Upper lobe of right lung (tissue), 1 donor: ENCODE measurements at regions not wholly inside any gene's neighbourhood (a gene's known extent, or its start where the extent isn't known, plus 50 kb on each side); places are given as distances from the start of the nearest gene placed in this dataset.

ENCODE experiments used
- ATAC-seq: fragments of 200-7000 bp; cut with Tn5 transposase; one replicate; pipeline ENCODE4 v1.9.1; 2020; ENCODE audit warnings: mild to moderate bottlenecking, moderate library complexity
- DNase-seq: peaks from one replicate; pipeline ENCODE4 v3.0.0-alpha.2; 2020
- H3K27ac ChIP-seq: fragments of 200-600 bp; one replicate; pipeline ENCODE4 v1.8.0; 2022
- H3K27me3 ChIP-seq: fragments of 200-600 bp; one replicate; pipeline ENCODE4 v1.8.0; 2022; ENCODE audit warnings: mild to moderate bottlenecking
- H3K36me3 ChIP-seq: fragments of 200-600 bp; one replicate; pipeline ENCODE4 v1.8.0; 2022
- H3K4me1 ChIP-seq: fragments of 200-600 bp; one replicate; pipeline ENCODE4 v1.8.0; 2022
- H3K4me3 ChIP-seq: fragments of 200-600 bp; one replicate; pipeline ENCODE4 v1.8.0; 2022; ENCODE audit warnings: mild to moderate bottlenecking
- H3K9me3 ChIP-seq: fragments of 200-600 bp; one replicate; pipeline ENCODE4 v1.8.0; 2022
- CTCF ChIP-seq: fragments of 200-600 bp; IDR thresholded peaks from one replicate; pipeline ENCODE4 v1.8.0; 2022; ENCODE audit warnings: antibody characterized with exemption
- intact Hi-C: fragments of 100-400 bp; cut with DNase I; formaldehyde crosslinking; loops from one replicate; pipeline ENCODE4 v1.11.0; 2022
- donor health status: DM: no; HTN: yes; CAD: no; lungs with severe emphysema.

GRCh38 chr11:119891055-119891768, 162.2 kb upstream of the NECTIN1 start:
- Histone ChIP-seq H3K27me3 (peaks cover 18% of the 10 kb centered on the region), H3K9me3 (no peaks in the 10 kb centered on the region), H3K4me1 (no peaks in the 10 kb centered on the region), H3K27ac (no peak overlapping the region), H3K36me3 (no peaks in the 10 kb centered on the region), H3K4me3 (no peak overlapping the region)
- DNase-seq (no peak), ATAC-seq (no peak)
- TF ChIP-seq CTCF: no peak
- intact Hi-C loops: no loop called here

GRCh38 chr11:119890466-119890865, 161.5 kb upstream of the NECTIN1 start:
- peaks cover 18% of the 10 kb centered on the region for H3K27me3 ChIP-seq
- no peaks in the 10 kb centered on the region for H3K36me3 ChIP-seq
- intact Hi-C loops: no loop called here
- H3K9me3 ChIP-seq: no peaks in the 10 kb centered on the region
- peak; percentile 30 for DNase-seq
- H3K4me3 ChIP-seq: no peak overlapping the region
- TF ChIP-seq CTCF: no peak
- H3K4me1 ChIP-seq: no peaks in the 10 kb centered on the region
- ATAC-seq: no peak
- no peak overlapping the region for H3K27ac ChIP-seq

- ATAC-seq (no peak), DNase-seq (peak; percentile 21)
- no peaks in the 10 kb centered on the region for H3K36me3 ChIP-seq
- no peaks in the 10 kb centered on the region for H3K4me1 ChIP-seq
- H3K4me3 ChIP-seq: no peak overlapping the region
- H3K27ac ChIP-seq: no peak overlapping the region
- intact Hi-C loops: no loop called here
- peaks cover 13% of the 10 kb centered on the region for H3K27me3 ChIP-seq
- no peak for TF ChIP-seq CTCF
- H3K9me3 ChIP-seq: no peaks in the 10 kb centered on the region
Measured at GRCh38 chr11:119889728-119890280, 160.8 kb upstream of the NECTIN1 start.

- no peaks in the 10 kb centered on the region for H3K36me3 ChIP-seq
- H3K4me3 ChIP-seq: no peak overlapping the region
- no peaks in the 10 kb centered on the region for H3K9me3 ChIP-seq
- ATAC-seq (no peak), DNase-seq (peak; percentile 31)
- TF ChIP-seq CTCF: no peak
- H3K27ac ChIP-seq: no peak overlapping the region
- intact Hi-C loops: no loop called here
- H3K4me1 ChIP-seq: no peaks in the 10 kb centered on the region
- peaks cover 13% of the 10 kb centered on the region for H3K27me3 ChIP-seq
Measured at GRCh38 chr11:119889111-119889510, 160.1 kb upstream of the NECTIN1 start.

- intact Hi-C loops: no loop called here
- ATAC-seq (no peak), DNase-seq (peak; percentile 13)
- no peak overlapping the region for H3K27ac ChIP-seq
- peaks cover 13% of the 10 kb centered on the region for H3K27me3 ChIP-seq
- H3K9me3 ChIP-seq: no peaks in the 10 kb centered on the region
- TF ChIP-seq CTCF: no peak
- H3K36me3 ChIP-seq: no peaks in the 10 kb centered on the region
- H3K4me1 ChIP-seq: no peaks in the 10 kb centered on the region
- H3K4me3 ChIP-seq: no peak overlapping the region
Measured at GRCh38 chr11:119888119-119888518, 159.1 kb upstream of the NECTIN1 start.
